Neural progenitor cell (in vitro differentiated cells): ENCODE measurements at regions not wholly inside any gene's neighbourhood (a gene's known extent, or its start where the extent isn't known, plus 50 kb on each side); places are given as distances from the start of the nearest gene placed in this dataset.

ENCODE experiments used
- DNase-seq: peaks from one replicate; pipeline ENCODE4 v3.0.0-alpha.2; 2016; ENCODE audit warnings: low spot score
- H2AFZ ChIP-seq: fragments of 200-600 bp; sonication (generic); replicated peaks from 2 replicates; pipeline ENCODE4 v1.6.1; 2016; ENCODE audit warnings: antibody characterized with exemption
- H3F3A ChIP-seq: fragments of 200-600 bp; sonication (generic); 2 replicates; pipeline ENCODE4 v1.6.1; 2016; ENCODE audit warnings: antibody characterized with exemption, low read depth
- H3K27ac ChIP-seq: fragments of 200-600 bp; sonication (generic); 2 replicates; pipeline ENCODE4 v1.5.1; 2016; ENCODE audit warnings: mild to moderate bottlenecking
- H3K27me3 ChIP-seq: fragments of 200-600 bp; sonication (generic); 2 replicates; pipeline ENCODE4 v1.6.1; 2016; ENCODE audit warnings: mild to moderate bottlenecking, moderate library complexity
- H3K36me3 ChIP-seq: fragments of 200-600 bp; sonication (generic); 2 replicates; pipeline ENCODE4 v1.5.1; 2016
- H3K4me1 ChIP-seq: fragments of 200-600 bp; sonication (generic); 2 replicates; pipeline ENCODE4 v1.6.1; 2016; ENCODE audit warnings: mixed run types
- H3K4me2 ChIP-seq: fragments of 200-600 bp; sonication (generic); 2 replicates; pipeline ENCODE4 v1.6.1; 2016
- H3K4me3 ChIP-seq: fragments of 200-600 bp; sonication (generic); 2 replicates; pipeline ENCODE4 v1.5.1; 2016
- H3K79me2 ChIP-seq: fragments of 200-600 bp; sonication (generic); 2 replicates; pipeline ENCODE4 v1.6.1; 2016; ENCODE audit warnings: low read depth
- H3K9ac ChIP-seq: fragments of 200-600 bp; sonication (generic); 2 replicates; pipeline ENCODE4 v1.6.1; 2016
- H3K9me3 ChIP-seq: fragments of 200-600 bp; sonication (generic); 2 replicates; pipeline ENCODE4 v1.5.1; 2016; ENCODE audit warnings: low read depth
- H4K20me1 ChIP-seq: fragments of 200-600 bp; sonication (generic); 2 replicates; pipeline ENCODE4 v1.6.1; 2016; ENCODE audit warnings: low read depth
- H3K27ac Mint-ChIP-seq: 3 replicates; pipeline ENCODE4 v1.8.0; 2021; ENCODE audit warnings: mixed read lengths
- H3K27me3 Mint-ChIP-seq: 2 replicates; pipeline ENCODE4 v1.8.0; 2022; ENCODE audit warnings: low read depth, mild to moderate bottlenecking, inconsistent platforms, moderate library complexity, mixed read lengths; ENCODE audit not compliant: insufficient read depth
- H3K36me3 Mint-ChIP-seq: 3 replicates; pipeline ENCODE4 v1.8.0; 2021; ENCODE audit warnings: mixed read lengths
- H3K4me1 Mint-ChIP-seq: 3 replicates; pipeline ENCODE4 v1.8.0; 2021; ENCODE audit warnings: mixed read lengths
- H3K4me3 Mint-ChIP-seq: 3 replicates; pipeline ENCODE4 v1.8.0; 2021; ENCODE audit warnings: mild to moderate bottlenecking, moderate library complexity, mixed read lengths
- H3K9me3 Mint-ChIP-seq: 3 replicates; pipeline ENCODE4 v1.8.0; 2020; ENCODE audit warnings: mixed read lengths
- EZH2 ChIP-seq: fragments of 200-600 bp; sonication (generic); IDR thresholded peaks from 2 replicates; pipeline ENCODE4 v1.6.1; 2017; ENCODE audit warnings: antibody characterized with exemption, mild to moderate bottlenecking, moderate library complexity
- EZH2phosphoT487 ChIP-seq: fragments of 200-600 bp; sonication (generic); IDR thresholded peaks from 2 replicates; pipeline ENCODE4 v1.6.1; 2017; ENCODE audit warnings: antibody characterized with exemption
- TF ChIP-seq, protein P1 (sequence below): fragments of 200-600 bp; sonication (generic); IDR thresholded peaks from 2 replicates; pipeline ENCODE4 v1.5.1; 2017; ENCODE audit warnings: antibody characterized with exemption, mild to moderate bottlenecking

DNA sequence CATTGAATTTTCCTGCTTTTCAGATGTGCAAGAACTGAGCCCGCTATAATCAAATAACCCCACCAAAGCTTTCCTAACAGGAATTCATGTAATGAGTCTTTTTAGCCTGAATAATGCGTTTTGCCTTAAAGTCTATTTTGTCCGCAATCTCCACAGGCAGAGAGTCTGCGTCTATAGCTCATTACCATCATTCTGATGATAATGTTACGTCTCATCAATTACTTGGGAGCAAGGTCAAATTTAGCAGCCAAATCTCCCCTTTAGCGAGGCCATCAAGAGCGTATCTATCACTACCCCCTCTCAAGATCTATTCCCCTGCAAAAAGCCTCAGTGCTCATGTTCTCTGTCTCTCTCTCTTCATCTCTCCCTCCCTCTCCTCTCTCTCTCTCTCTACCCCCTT is 416.1 kb downstream of the ZSWIM6 start:
- H3K9ac ChIP-seq: no peak overlapping the region
- Mint-ChIP-seq H3K4me3 (no peak overlapping the region), H3K9me3 (peaks cover 7% of the 10 kb centered on the region), H3K27ac (no peak overlapping the region), H3K36me3 (no peaks in the 10 kb centered on the region), H3K4me1 (peaks cover 3% of the 10 kb centered on the region), H3K27me3 (peaks cover 5% of the 10 kb centered on the region)
- H3K9me3 ChIP-seq: no peaks in the 10 kb centered on the region
- no peak overlapping the region for H3K4me3 ChIP-seq
- DNase-seq: no peak
- no peaks in the 10 kb centered on the region for H3K36me3 ChIP-seq
- H3K4me2 ChIP-seq: no peak overlapping the region
- H3K27ac ChIP-seq: no peak overlapping the region
- no peaks in the 10 kb centered on the region for H4K20me1 ChIP-seq
- H3F3A ChIP-seq: no peaks in the 10 kb centered on the region
- TF ChIP-seq, protein P1, sequence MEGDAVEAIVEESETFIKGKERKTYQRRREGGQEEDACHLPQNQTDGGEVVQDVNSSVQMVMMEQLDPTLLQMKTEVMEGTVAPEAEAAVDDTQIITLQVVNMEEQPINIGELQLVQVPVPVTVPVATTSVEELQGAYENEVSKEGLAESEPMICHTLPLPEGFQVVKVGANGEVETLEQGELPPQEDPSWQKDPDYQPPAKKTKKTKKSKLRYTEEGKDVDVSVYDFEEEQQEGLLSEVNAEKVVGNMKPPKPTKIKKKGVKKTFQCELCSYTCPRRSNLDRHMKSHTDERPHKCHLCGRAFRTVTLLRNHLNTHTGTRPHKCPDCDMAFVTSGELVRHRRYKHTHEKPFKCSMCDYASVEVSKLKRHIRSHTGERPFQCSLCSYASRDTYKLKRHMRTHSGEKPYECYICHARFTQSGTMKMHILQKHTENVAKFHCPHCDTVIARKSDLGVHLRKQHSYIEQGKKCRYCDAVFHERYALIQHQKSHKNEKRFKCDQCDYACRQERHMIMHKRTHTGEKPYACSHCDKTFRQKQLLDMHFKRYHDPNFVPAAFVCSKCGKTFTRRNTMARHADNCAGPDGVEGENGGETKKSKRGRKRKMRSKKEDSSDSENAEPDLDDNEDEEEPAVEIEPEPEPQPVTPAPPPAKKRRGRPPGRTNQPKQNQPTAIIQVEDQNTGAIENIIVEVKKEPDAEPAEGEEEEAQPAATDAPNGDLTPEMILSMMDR: no peak
- TF ChIP-seq EZH2 (no peak), EZH2phosphoT487 (no peak)
- no peaks in the 10 kb centered on the region for H3K79me2 ChIP-seq
- no peak overlapping the region for H2AFZ ChIP-seq
- no peaks in the 10 kb centered on the region for H3K27me3 ChIP-seq
- no peaks in the 10 kb centered on the region for H3K4me1 ChIP-seq

DNA sequence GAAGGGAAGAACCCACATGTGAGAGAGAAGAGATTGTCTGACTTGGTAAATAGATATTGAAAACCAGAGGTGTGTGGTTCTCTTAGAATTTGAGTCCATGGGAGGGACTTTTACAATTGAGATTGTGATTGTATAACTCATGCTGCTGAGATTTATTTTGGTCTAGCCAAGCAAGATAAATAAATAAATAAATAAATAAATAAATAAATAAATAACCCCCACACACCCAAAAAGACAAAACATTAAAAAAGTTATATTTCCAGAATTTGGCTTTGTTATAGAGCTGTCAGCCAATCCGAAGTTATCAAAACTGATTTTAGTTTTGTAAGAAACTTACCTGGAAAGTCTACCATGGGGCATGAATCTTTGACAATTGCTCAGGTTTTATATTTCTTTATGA is 416.6 kb downstream of the ZSWIM6 start:
- no peak for DNase-seq
- Mint-ChIP-seq H3K27me3 (peaks cover 5% of the 10 kb centered on the region), H3K36me3 (no peaks in the 10 kb centered on the region), H3K27ac (no peak overlapping the region), H3K4me3 (no peak overlapping the region), H3K4me1 (peaks cover 3% of the 10 kb centered on the region), H3K9me3 (peaks cover 5% of the 10 kb centered on the region)
- H3F3A ChIP-seq: no peaks in the 10 kb centered on the region
- H3K4me2 ChIP-seq: no peak overlapping the region
- no peak overlapping the region for H3K27ac ChIP-seq
- H3K79me2 ChIP-seq: no peaks in the 10 kb centered on the region
- no peak overlapping the region for H2AFZ ChIP-seq
- no peaks in the 10 kb centered on the region for H3K9me3 ChIP-seq
- TF ChIP-seq EZH2phosphoT487: no peak
- TF ChIP-seq, protein P1: no peak
- H3K27me3 ChIP-seq: no peaks in the 10 kb centered on the region
- H3K4me1 ChIP-seq: no peaks in the 10 kb centered on the region
- no peaks in the 10 kb centered on the region for H3K36me3 ChIP-seq
- no peak overlapping the region for H3K9ac ChIP-seq
- no peak overlapping the region for H3K4me3 ChIP-seq
- no peaks in the 10 kb centered on the region for H4K20me1 ChIP-seq

DNA sequence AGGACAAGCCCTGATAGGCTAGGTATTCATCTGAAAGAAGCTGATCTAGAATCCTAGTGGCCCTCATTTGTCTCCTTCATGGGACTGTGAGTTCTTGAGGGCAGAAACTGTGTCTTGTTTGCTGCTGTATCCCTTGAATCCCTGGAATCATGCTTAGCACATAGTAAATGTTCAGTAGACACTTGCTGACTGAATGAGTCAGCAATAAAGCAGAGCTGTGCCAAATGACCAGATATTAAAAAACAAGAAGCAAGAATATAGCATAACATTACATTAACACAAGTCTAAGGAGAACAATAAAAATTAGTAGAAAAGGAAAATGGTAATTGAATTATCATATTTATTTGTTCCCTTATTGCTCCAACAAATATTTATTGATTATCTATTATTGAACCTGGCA is 420.5 kb downstream of the ZSWIM6 start:
- Histone ChIP-seq H2AFZ (no peak overlapping the region), H3K9ac (no peak overlapping the region), H3K4me3 (no peak overlapping the region), H3K9me3 (no peaks in the 10 kb centered on the region), H3K79me2 (no peaks in the 10 kb centered on the region), H3F3A (no peaks in the 10 kb centered on the region), H3K27ac (no peak overlapping the region), H3K27me3 (no peaks in the 10 kb centered on the region), H4K20me1 (no peaks in the 10 kb centered on the region), H3K4me2 (no peak overlapping the region), H3K36me3 (no peaks in the 10 kb centered on the region), H3K4me1 (no peaks in the 10 kb centered on the region)
- Mint-ChIP-seq H3K27me3 (no peaks in the 10 kb centered on the region), H3K27ac (no peak overlapping the region), H3K9me3 (peaks cover 1% of the 10 kb centered on the region), H3K4me1 (no peaks in the 10 kb centered on the region), H3K4me3 (no peak overlapping the region), H3K36me3 (no peaks in the 10 kb centered on the region)
- DNase-seq: no peak
- no peak for TF ChIP-seq EZH2phosphoT487
- TF ChIP-seq, protein P1: no peak
- no peak for TF ChIP-seq EZH2

DNA sequence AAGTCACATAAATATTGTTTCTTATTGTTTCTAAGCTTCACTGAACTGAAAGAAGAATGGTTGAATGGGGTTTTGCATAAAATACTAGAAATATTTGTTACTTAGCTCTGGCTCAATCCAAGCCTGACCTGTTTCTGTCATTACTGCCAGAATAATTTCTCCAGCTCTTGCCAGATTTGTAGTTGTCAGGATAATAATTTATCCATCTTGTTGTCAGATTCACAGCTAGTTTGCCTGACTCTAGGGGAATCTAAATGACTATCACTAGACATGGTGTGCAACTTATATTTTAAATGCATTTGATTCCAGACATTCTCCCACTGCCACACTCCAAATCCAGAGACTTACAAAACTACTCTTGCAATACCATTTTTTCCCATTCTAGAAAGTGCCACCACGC is 422.7 kb downstream of the ZSWIM6 start:
- H3K9me3 ChIP-seq: no peaks in the 10 kb centered on the region
- no peaks in the 10 kb centered on the region for H3K36me3 ChIP-seq
- no peaks in the 10 kb centered on the region for H3K4me1 ChIP-seq
- H3K4me2 ChIP-seq: no peak overlapping the region
- H3K79me2 ChIP-seq: no peaks in the 10 kb centered on the region
- Mint-ChIP-seq H3K27me3 (no peaks in the 10 kb centered on the region), H3K27ac (no peak overlapping the region), H3K4me1 (no peaks in the 10 kb centered on the region), H3K36me3 (no peaks in the 10 kb centered on the region), H3K4me3 (no peak overlapping the region), H3K9me3 (peaks cover 1% of the 10 kb centered on the region)
- no peak overlapping the region for H3K27ac ChIP-seq
- H3K4me3 ChIP-seq: no peak overlapping the region
- no peaks in the 10 kb centered on the region for H4K20me1 ChIP-seq
- H3F3A ChIP-seq: no peaks in the 10 kb centered on the region
- no peak overlapping the region for H2AFZ ChIP-seq
- no peak overlapping the region for H3K9ac ChIP-seq
- DNase-seq: no peak
- H3K27me3 ChIP-seq: no peaks in the 10 kb centered on the region
- TF ChIP-seq EZH2: no peak
- TF ChIP-seq, protein P1: no peak
- TF ChIP-seq EZH2phosphoT487: no peak
